Vagina (tissue), 2 donors: ENCODE measurements at regions not wholly inside any gene's neighbourhood (a gene's known extent, or its start where the extent isn't known, plus 50 kb on each side); places are given as distances from the start of the nearest gene placed in this dataset.

ENCODE experiments used
- DNase-seq, 2 donors: peaks; one replicate each; pipeline ENCODE4 v3.0.0-alpha.2; 2017; ENCODE audit errors: extremely low spot score in 2 of 2
- H3K27ac ChIP-seq: fragments of 200-600 bp; sonication (generic); one replicate; pipeline ENCODE4 v1.5.1; 2019
- H3K27me3 ChIP-seq: fragments of 200-600 bp; sonication (generic); one replicate; pipeline ENCODE4 v1.5.1; 2019
- H3K36me3 ChIP-seq, 2 donors: fragments of 200-600 bp; sonication (generic); one replicate each; pipeline ENCODE4 v1.5.1; 2017 to 2019
- H3K4me1 ChIP-seq: fragments of 200-600 bp; sonication (generic); one replicate; pipeline ENCODE4 v1.5.1; 2019
- H3K4me3 ChIP-seq, 2 donors: fragments of 200-600 bp; sonication (generic); 1 replicate in 1 of 2; 2 replicates in 1 of 2; pipeline ENCODE4 v1.5.1; 2016 to 2019
- H3K9me3 ChIP-seq: fragments of 200-600 bp; sonication (generic); one replicate; pipeline ENCODE4 v1.5.1; 2019
- POLR2A ChIP-seq, 2 donors: fragments of 450-650 bp; IDR thresholded peaks; one replicate each; pipeline ENCODE4 v1.6.1; 2017; ENCODE audit warnings: antibody characterized with exemption in 2 of 2, mild to moderate bottlenecking in 2 of 2, moderate library complexity in 2 of 2
- POLR2AphosphoS5 ChIP-seq, 2 donors: sonication (generic); formaldehyde crosslinking; IDR thresholded peaks; one replicate each; pipeline ENCODE4 v1.9.0; 2017; ENCODE audit warnings: antibody characterized with exemption in 2 of 2, mild to moderate bottlenecking in 2 of 2, low read depth in 1 of 2; ENCODE audit not compliant: insufficient read depth in 1 of 2
- intact Hi-C: fragments of 100-400 bp; cut with DNase I; formaldehyde crosslinking; loops from one replicate; pipeline ENCODE4 v1.15.1; 2023
- TF ChIP-seq, protein P1 (sequence below), 3 experiments: fragments of 450-650 bp in 2 of 3; fragments of 200-600 bp in 1 of 3; sonication (generic) in 1 of 3; IDR thresholded peaks; one replicate each; pipeline ENCODE4 v1.5.1; 2017 to 2019; ENCODE audit warnings: antibody characterized with exemption in 3 of 3, mild to moderate bottlenecking in 2 of 3, moderate library complexity in 2 of 3

- Histone ChIP-seq H3K9me3 (no peaks in the 10 kb centered on the region), H3K27me3 (no peaks in the 10 kb centered on the region), H3K27ac (no peak overlapping the region), H3K4me3 (no peak overlapping the region), H3K36me3 (no peaks in the 10 kb centered on the region), H3K4me1 (no peaks in the 10 kb centered on the region)
- TF ChIP-seq POLR2AphosphoS5 (IDR thresholded peaks at IDR 0.05; ENCODE audit: insufficient read depth in 1 of 2, low read depth in 1 of 2) (no peak), POLR2A (IDR thresholded peaks at IDR 0.05) (no peak)
- TF ChIP-seq, protein P1, sequence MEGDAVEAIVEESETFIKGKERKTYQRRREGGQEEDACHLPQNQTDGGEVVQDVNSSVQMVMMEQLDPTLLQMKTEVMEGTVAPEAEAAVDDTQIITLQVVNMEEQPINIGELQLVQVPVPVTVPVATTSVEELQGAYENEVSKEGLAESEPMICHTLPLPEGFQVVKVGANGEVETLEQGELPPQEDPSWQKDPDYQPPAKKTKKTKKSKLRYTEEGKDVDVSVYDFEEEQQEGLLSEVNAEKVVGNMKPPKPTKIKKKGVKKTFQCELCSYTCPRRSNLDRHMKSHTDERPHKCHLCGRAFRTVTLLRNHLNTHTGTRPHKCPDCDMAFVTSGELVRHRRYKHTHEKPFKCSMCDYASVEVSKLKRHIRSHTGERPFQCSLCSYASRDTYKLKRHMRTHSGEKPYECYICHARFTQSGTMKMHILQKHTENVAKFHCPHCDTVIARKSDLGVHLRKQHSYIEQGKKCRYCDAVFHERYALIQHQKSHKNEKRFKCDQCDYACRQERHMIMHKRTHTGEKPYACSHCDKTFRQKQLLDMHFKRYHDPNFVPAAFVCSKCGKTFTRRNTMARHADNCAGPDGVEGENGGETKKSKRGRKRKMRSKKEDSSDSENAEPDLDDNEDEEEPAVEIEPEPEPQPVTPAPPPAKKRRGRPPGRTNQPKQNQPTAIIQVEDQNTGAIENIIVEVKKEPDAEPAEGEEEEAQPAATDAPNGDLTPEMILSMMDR (IDR thresholded peaks at IDR 0.05) = no peak
- no peak for DNase-seq
- intact Hi-C loops = no loop called here
These were observed 1333.0 kb downstream of the PCDH19 start for GRCh38 chrX:99077099-99077498.

GRCh38 chrX:99073551-99073950 is 1336.5 kb downstream of the PCDH19 start:
- no peaks in the 10 kb centered on the region for H3K36me3 ChIP-seq
- intact Hi-C loops = no loop called here
- H3K27me3 ChIP-seq = no peaks in the 10 kb centered on the region
- H3K4me3 ChIP-seq = no peak overlapping the region
- TF ChIP-seq, protein P1 (IDR thresholded peaks at IDR 0.05) = no peak
- TF ChIP-seq POLR2AphosphoS5 (IDR thresholded peaks at IDR 0.05; ENCODE audit: insufficient read depth in 1 of 2, low read depth in 1 of 2) (no peak), POLR2A (IDR thresholded peaks at IDR 0.05) (no peak)
- H3K27ac ChIP-seq = no peak overlapping the region
- no peaks in the 10 kb centered on the region for H3K9me3 ChIP-seq
- H3K4me1 ChIP-seq = no peaks in the 10 kb centered on the region
- DNase-seq = no peak

GRCh38 chrX:99051639-99052038 is 1358.4 kb downstream of the PCDH19 start:
- Histone ChIP-seq H3K4me1 (no peaks in the 10 kb centered on the region), H3K27ac (no peak overlapping the region), H3K36me3 (no peaks in the 10 kb centered on the region), H3K9me3 (no peaks in the 10 kb centered on the region), H3K4me3 (no peak overlapping the region), H3K27me3 (no peaks in the 10 kb centered on the region)
- TF ChIP-seq POLR2AphosphoS5 (IDR thresholded peaks at IDR 0.05; ENCODE audit: insufficient read depth in 1 of 2, low read depth in 1 of 2) = no peak
- TF ChIP-seq POLR2A (IDR thresholded peaks at IDR 0.05) = no peak
- TF ChIP-seq, protein P1 (IDR thresholded peaks at IDR 0.05) = no peak
- intact Hi-C loops = no loop called here
- no peak for DNase-seq

GRCh38 chrX:99033226-99033901 is 1376.7 kb downstream of the PCDH19 start:
- TF ChIP-seq POLR2AphosphoS5 (IDR thresholded peaks at IDR 0.05; ENCODE audit: insufficient read depth in 1 of 2, low read depth in 1 of 2) (no peak), POLR2A (IDR thresholded peaks at IDR 0.05) (no peak)
- TF ChIP-seq, protein P1 (IDR thresholded peaks at IDR 0.05) = no peak

DNA sequence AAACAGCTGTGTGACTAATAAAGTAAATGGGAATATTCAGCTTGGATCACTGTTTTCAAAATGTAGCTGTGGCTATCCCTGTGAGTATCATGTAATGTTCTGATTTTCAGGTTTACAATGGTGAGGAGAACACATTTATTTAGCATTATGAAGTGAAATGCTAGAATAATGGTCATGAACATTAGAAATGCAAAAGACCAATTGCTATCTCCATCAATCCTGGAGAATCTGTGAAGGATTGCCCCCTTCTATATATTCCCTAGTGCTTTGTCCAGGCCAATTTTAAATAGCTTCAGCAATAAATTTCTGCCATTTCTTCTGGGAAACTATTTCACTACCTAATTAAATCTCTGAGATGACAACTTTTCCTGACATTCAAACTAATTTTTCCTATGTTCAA is 1399.1 kb downstream of the PCDH19 start:
- intact Hi-C loops = no loop called here
- H3K9me3 ChIP-seq = no peaks in the 10 kb centered on the region
- TF ChIP-seq POLR2AphosphoS5 (IDR thresholded peaks at IDR 0.05; ENCODE audit: insufficient read depth in 1 of 2, low read depth in 1 of 2) (no peak), POLR2A (IDR thresholded peaks at IDR 0.05) (no peak)
- TF ChIP-seq, protein P1 (IDR thresholded peaks at IDR 0.05) = no peak
- no peak overlapping the region for H3K4me3 ChIP-seq
- no peaks in the 10 kb centered on the region for H3K27me3 ChIP-seq
- no peak for DNase-seq
- H3K4me1 ChIP-seq = no peaks in the 10 kb centered on the region
- H3K27ac ChIP-seq = no peak overlapping the region
- H3K36me3 ChIP-seq = no peaks in the 10 kb centered on the region

More at GRCh38 chrX:99033226-99033901, 1376.7 kb downstream of the PCDH19 start:
- Histone ChIP-seq H3K4me1 (no peaks in the 10 kb centered on the region), H3K27me3 (no peaks in the 10 kb centered on the region), H3K9me3 (no peaks in the 10 kb centered on the region), H3K4me3 (no peak overlapping the region), H3K27ac (no peak overlapping the region), H3K36me3 (no peaks in the 10 kb centered on the region)
- intact Hi-C loops = no loop called here
- DNase-seq = no peak
